ENCODE measurements at regions not wholly inside any gene's neighbourhood (a gene's known extent, or its start where the extent isn't known, plus 50 kb on each side); places are given as distances from the start of the nearest gene placed in this dataset.

DNA sequence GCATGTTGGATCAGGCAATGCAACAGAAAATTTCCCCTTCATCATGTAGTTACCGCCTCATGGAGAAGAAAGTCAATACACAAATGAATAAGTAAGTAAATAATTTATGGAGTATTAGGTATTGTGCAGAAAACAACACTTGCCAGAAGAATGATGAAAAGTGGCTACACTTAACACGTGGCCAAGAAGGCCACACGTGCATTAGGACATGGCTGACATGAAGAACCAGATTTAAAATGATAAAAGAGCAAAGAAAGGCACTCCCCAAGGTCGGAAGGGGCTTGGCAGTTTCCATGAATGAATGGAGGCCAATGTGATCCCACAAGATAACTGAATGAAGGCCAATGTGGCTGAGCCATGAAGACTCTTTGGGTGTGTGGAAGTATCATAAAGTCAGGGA, 447.2 kb downstream of the DOK5 start:
- TF ChIP-seq JUNB (IDR thresholded peaks at IDR 0.05; ENCODE audit: unreplicated experiment), result no peak
- TF ChIP-seq, protein P1, sequence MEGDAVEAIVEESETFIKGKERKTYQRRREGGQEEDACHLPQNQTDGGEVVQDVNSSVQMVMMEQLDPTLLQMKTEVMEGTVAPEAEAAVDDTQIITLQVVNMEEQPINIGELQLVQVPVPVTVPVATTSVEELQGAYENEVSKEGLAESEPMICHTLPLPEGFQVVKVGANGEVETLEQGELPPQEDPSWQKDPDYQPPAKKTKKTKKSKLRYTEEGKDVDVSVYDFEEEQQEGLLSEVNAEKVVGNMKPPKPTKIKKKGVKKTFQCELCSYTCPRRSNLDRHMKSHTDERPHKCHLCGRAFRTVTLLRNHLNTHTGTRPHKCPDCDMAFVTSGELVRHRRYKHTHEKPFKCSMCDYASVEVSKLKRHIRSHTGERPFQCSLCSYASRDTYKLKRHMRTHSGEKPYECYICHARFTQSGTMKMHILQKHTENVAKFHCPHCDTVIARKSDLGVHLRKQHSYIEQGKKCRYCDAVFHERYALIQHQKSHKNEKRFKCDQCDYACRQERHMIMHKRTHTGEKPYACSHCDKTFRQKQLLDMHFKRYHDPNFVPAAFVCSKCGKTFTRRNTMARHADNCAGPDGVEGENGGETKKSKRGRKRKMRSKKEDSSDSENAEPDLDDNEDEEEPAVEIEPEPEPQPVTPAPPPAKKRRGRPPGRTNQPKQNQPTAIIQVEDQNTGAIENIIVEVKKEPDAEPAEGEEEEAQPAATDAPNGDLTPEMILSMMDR (conservative IDR thresholded peaks at IDR 0.05; ENCODE audit: low read depth in 2 of 2), result no peak
- no peak for TF ChIP-seq EZH2 (IDR thresholded peaks at IDR 0.05; ENCODE audit: low read depth, unreplicated experiment)
- TF ChIP-seq POLR2AphosphoS5 (IDR thresholded peaks at IDR 0.05; ENCODE audit: low read depth), result no peak
- TF ChIP-seq CREB1 (CRISPR knock-in tag; IDR thresholded peaks at IDR 0.05; ENCODE audit: low read depth), result no peak
- no peak for TF ChIP-seq ZNF331 (CRISPR knock-in tag; IDR thresholded peaks at IDR 0.05; ENCODE audit: low read depth)
- TF ChIP-seq EZH2phosphoT487 (IDR thresholded peaks at IDR 0.05; ENCODE audit: unreplicated experiment), result no peak
- TF ChIP-seq ETS1 (IDR thresholded peaks at IDR 0.05), result no peak
- TF ChIP-seq REST (IDR thresholded peaks at IDR 0.05; ENCODE audit: unreplicated experiment), result no peak
- no peak for TF ChIP-seq NANOG (IDR thresholded peaks at IDR 0.05; ENCODE audit: borderline replicate concordance)
- no peak for TF ChIP-seq ZNF114 (CRISPR knock-in tag; IDR thresholded peaks at IDR 0.05)
- no peak for TF ChIP-seq STAT1 (IDR thresholded peaks at IDR 0.05; ENCODE audit: unreplicated experiment)

All from GM23338 (cell line).